Neutrophil (primary cell): ENCODE measurements at regions not wholly inside any gene's neighbourhood (a gene's known extent, or its start where the extent isn't known, plus 50 kb on each side); places are given as distances from the start of the nearest gene placed in this dataset.
A peak's percentile ranks its signal among the peaks of the same experiment; 100 is the strongest.
"Not testable (repeated sequence)": the region's sequence is repeated elsewhere in the genome, so short reads cannot be mapped to it uniquely, and the experiment has no call there.

ENCODE experiments used
- H3K27ac ChIP-seq: fragments of 200-600 bp; sonication (generic); 2 replicates; pipeline ENCODE4 v1.5.1; 2016; ENCODE audit warnings: mild to moderate bottlenecking, moderate library complexity
- H3K27me3 ChIP-seq: fragments of 200-600 bp; sonication (generic); 2 replicates; pipeline ENCODE4 v1.6.0; 2016; ENCODE audit warnings: mild to moderate bottlenecking
- H3K36me3 ChIP-seq: fragments of 200-600 bp; sonication (generic); 2 replicates; pipeline ENCODE4 v1.5.1; 2017
- H3K4me1 ChIP-seq, 2 experiments: fragments of 200-600 bp in 1 of 2; sonication (generic) in 1 of 2; 1 replicate in 1 of 2; 2 replicates in 1 of 2; pipeline versions ENCODE4 v1.5.1 to v1.6.1; 2013 to 2016; ENCODE audit warnings: low read depth in 1 of 2, low read length in 1 of 2, mild to moderate bottlenecking in 1 of 2, moderate library complexity in 1 of 2; ENCODE audit not compliant: control insufficient read depth in 1 of 2, insufficient read depth in 1 of 2
- H3K4me3 ChIP-seq, 2 experiments: fragments of 200-600 bp in 1 of 2; sonication (generic) in 1 of 2; 1 replicate in 1 of 2; 2 replicates in 1 of 2; pipeline ENCODE4 v1.5.1; 2013 to 2016; ENCODE audit warnings: low read depth in 1 of 2, low read length in 1 of 2, mild to moderate bottlenecking in 1 of 2, moderate library complexity in 1 of 2
- H3K9me3 ChIP-seq: fragments of 200-600 bp; sonication (generic); 2 replicates; pipeline ENCODE4 v1.5.1; 2016
- CTCF ChIP-seq: fragments of 200-600 bp; sonication (generic); IDR thresholded peaks from 2 replicates; pipeline ENCODE4 v1.5.1; 2016; ENCODE audit warnings: antibody characterized with exemption

DNA sequence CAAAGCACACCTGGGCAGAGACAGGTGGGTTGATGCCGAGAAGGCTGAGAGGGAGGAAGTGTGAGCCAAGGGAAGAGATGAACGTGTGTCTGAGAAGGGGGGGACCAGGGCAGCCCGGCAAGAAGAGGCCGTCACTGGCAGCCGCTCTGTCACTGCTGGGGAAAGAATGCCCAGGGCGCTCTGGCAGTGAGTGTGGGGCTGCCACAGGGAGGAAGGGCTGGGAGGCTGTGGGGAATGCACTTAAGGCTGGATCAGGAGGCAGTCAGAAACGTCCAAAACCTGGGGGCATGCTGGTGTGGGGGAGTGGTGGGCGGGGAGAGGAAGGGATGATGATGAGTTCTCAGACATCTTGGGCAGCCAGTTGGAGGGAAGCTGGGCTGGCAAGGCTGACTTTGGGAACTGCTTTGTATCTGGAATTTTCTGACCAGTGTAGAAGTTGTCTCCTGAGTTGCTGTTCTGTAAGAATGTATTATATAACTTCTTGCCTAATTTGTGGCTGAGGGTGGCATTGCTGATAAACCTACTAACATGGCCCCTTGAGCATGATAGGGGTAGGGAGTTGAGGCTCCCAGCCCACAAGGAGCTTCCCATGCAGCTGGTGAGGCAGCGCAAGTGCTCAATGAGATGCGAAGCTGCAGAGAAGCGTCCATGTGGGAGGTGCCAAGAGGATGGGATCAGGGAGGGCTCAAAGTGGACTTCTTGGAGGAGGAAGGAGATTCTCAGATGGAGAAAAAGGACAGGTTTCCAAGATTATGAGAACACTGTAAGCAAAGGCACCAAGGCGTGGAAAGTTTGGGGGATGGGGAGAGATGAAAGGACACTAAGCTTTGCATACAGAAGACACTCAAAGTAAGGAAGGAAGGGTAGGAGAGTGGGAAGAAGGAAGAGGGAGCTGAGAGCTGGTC, 185.1 kb upstream of the HAAO start:
- H3K9me3 ChIP-seq = no peaks in the 10 kb centered on the region
- H3K27ac ChIP-seq = peak overlapping the region; percentile 68
- H3K4me3 ChIP-seq = no peak overlapping the region
- no peaks in the 10 kb centered on the region for H3K27me3 ChIP-seq
- no peaks in the 10 kb centered on the region for H3K36me3 ChIP-seq
- no peak for TF ChIP-seq CTCF
- H3K4me1 ChIP-seq = peaks cover 38 to 43% of the 10 kb centered on the region in 2 experiments

GRCh38 chr2:42976351-42976750, 184.0 kb upstream of the HAAO start:
- Histone ChIP-seq H3K27me3 (no peaks in the 10 kb centered on the region), H3K9me3 (no peaks in the 10 kb centered on the region), H3K4me3 (peak overlapping the region in 1 of 2 experiments; percentile 63), H3K36me3 (no peaks in the 10 kb centered on the region), H3K4me1 (peaks cover 38 to 43% of the 10 kb centered on the region in 2 experiments), H3K27ac (peak overlapping the region; percentile 68)
- TF ChIP-seq CTCF = no peak

GRCh38 chr2:42974721-42975717, 182.6 kb upstream of the HAAO start:
- peak overlapping the region; percentile 79 for H3K27ac ChIP-seq
- H3K9me3 ChIP-seq = no peaks in the 10 kb centered on the region
- peak overlapping the region; percentile 50 to 63 for H3K4me3 ChIP-seq
- peaks cover 38 to 43% of the 10 kb centered on the region in 2 experiments for H3K4me1 ChIP-seq
- TF ChIP-seq CTCF = peak; percentile 88
- H3K27me3 ChIP-seq = no peaks in the 10 kb centered on the region
- H3K36me3 ChIP-seq = no peaks in the 10 kb centered on the region

GRCh38 chr2:42974169-42974720, 181.9 kb upstream of the HAAO start:
- Histone ChIP-seq H3K27ac (no peak overlapping the region), H3K4me1 (peaks cover 38 to 43% of the 10 kb centered on the region in 2 experiments), H3K9me3 (no peaks in the 10 kb centered on the region), H3K27me3 (no peaks in the 10 kb centered on the region), H3K36me3 (no peaks in the 10 kb centered on the region), H3K4me3 (no peak overlapping the region)
- no peak for TF ChIP-seq CTCF

- Histone ChIP-seq H3K36me3 (no peaks in the 10 kb centered on the region), H3K27ac (no peak overlapping the region), H3K4me3 (no peak overlapping the region), H3K9me3 (no peaks in the 10 kb centered on the region), H3K4me1 (peaks cover 40 to 43% of the 10 kb centered on the region in 2 experiments), H3K27me3 (no peaks in the 10 kb centered on the region)
- no peak for TF ChIP-seq CTCF
These were observed 181.3 kb upstream of the HAAO start for GRCh38 chr2:42973726-42974125.

GRCh38 chr2:42972933-42973516, 180.6 kb upstream of the HAAO start:
- H3K36me3 ChIP-seq, H3K9me3 ChIP-seq, H3K27me3 ChIP-seq, H3K4me3 ChIP-seq, H3K27ac ChIP-seq: not testable (repeated sequence)
- H3K4me1 ChIP-seq = peaks cover 44 to 46% of the 10 kb centered on the region in 2 experiments
